NCI-H1930 (cell line): ENCODE measurements at regions not wholly inside any gene's neighbourhood (a gene's known extent, or its start where the extent isn't known, plus 50 kb on each side); places are given as distances from the start of the nearest gene placed in this dataset.

Source experiments
- DNase-seq, 2 experiments: peaks; one replicate each; lab custom pipeline; 2025; lab: John Stamatoyannopoulos, UW

DNA sequence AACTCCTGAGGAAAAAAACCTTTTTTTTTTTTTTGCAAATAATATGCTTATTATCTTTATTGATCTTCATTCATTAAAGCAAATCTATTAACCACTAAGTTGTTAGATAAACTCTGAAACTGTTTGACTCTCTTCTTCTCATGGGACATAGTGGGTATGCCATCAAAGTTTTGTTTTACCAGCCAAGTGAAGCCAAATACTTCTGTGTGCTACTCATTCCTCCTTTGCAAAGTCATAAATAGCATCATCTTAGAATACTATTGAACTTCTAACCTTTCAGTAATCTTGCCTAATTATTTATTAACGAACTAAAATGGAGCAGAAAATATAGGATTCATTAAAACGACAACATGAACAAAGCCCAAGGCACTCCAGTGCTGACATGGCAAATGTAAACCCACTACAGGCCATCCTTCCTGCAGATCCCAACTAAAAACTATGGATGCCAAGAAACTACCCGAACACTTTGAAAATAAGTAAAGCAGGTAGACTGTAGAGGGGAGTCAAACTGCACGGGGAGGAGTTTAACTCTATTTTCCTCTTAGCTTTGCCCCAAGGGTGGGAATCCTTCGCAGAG, 61.2 kb upstream of the ODAD2 start:
- no peak for DNase-seq

- DNase-seq, result no peak
Measured at GRCh38 chr10:28058746-28059145, 59.9 kb upstream of the ODAD2 start.

- DNase-seq, result no peak
Measured at GRCh38 chr10:28054228-28054860, 55.5 kb upstream of the ODAD2 start.

GRCh38 chr10:28049286-28049685, 50.4 kb upstream of the ODAD2 start:
- no peak for DNase-seq
